ENCODE measurements at regions not wholly inside any gene's neighbourhood (a gene's known extent, or its start where the extent isn't known, plus 50 kb on each side); places are given as distances from the start of the nearest gene placed in this dataset.
"Not testable (repeated sequence)": the region's sequence is repeated elsewhere in the genome, so short reads cannot be mapped to it uniquely, and the experiment has no call there.

DNA sequence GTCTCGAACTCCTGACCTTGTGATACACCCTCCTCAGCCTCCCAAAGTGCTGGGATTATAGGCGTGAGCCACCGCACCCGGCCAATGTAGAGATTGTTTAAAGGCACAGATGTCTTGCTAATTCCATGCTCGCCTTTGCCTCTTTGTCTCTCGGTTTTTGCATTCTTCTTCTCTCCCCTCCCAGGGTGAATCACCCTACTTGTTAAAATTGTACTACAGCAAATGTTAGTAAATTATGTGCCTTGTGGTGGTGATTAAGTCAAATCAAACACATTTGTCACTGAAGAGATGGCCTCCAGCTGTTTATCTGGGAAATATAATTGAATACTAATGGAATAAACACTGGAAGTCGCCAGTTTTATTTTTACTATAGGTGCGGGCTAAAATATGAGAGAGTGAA, 384.4 kb upstream of the AUTS2 start:
- TF ChIP-seq, protein P1, sequence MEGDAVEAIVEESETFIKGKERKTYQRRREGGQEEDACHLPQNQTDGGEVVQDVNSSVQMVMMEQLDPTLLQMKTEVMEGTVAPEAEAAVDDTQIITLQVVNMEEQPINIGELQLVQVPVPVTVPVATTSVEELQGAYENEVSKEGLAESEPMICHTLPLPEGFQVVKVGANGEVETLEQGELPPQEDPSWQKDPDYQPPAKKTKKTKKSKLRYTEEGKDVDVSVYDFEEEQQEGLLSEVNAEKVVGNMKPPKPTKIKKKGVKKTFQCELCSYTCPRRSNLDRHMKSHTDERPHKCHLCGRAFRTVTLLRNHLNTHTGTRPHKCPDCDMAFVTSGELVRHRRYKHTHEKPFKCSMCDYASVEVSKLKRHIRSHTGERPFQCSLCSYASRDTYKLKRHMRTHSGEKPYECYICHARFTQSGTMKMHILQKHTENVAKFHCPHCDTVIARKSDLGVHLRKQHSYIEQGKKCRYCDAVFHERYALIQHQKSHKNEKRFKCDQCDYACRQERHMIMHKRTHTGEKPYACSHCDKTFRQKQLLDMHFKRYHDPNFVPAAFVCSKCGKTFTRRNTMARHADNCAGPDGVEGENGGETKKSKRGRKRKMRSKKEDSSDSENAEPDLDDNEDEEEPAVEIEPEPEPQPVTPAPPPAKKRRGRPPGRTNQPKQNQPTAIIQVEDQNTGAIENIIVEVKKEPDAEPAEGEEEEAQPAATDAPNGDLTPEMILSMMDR (IDR thresholded peaks at IDR 0.05) = no peak
- Histone ChIP-seq H3K36me3 (no peaks in the 10 kb centered on the region), H3K4me1 (peaks cover 0 to 16% (median 2%) of the 10 kb centered on the region in 4 donors), H3K27me3 (peaks cover 0 to 3% of the 10 kb centered on the region in 2 donors), H3K4me3 (no peak overlapping the region), H3K9me3 (no peaks in the 10 kb centered on the region), H3K27ac (no peak overlapping the region)
- DNase-seq = no peak
- intact Hi-C loops (cut with DNase I; ENCODE audit: low total_unique reads) = no loop called here

- H3K27ac ChIP-seq; H3K27me3 ChIP-seq; H3K4me3 ChIP-seq; H3K9me3 ChIP-seq; DNase-seq; intact Hi-C loops (cut with DNase I; ENCODE audit: low total_unique reads); H3K36me3 ChIP-seq: not testable (repeated sequence)
- H3K4me1 ChIP-seq = peaks cover 0 to 21% (median 3%) of the 10 kb centered on the region in 4 donors
These were observed 382.8 kb upstream of the AUTS2 start for GRCh38 chr7:69215516-69215915.

- no peak for DNase-seq
- Histone ChIP-seq H3K4me3 (no peak overlapping the region), H3K27ac (no peak overlapping the region), H3K9me3 (no peaks in the 10 kb centered on the region), H3K4me1 (peaks cover 0 to 21% (median 3%) of the 10 kb centered on the region in 4 donors), H3K36me3 (no peaks in the 10 kb centered on the region), H3K27me3 (peaks cover 0 to under 1% of the 10 kb centered on the region in 2 donors)
- TF ChIP-seq, protein P1 (IDR thresholded peaks at IDR 0.05) = no peak
- intact Hi-C loops (cut with DNase I; ENCODE audit: low total_unique reads) = no loop called here
These were observed 380.5 kb upstream of the AUTS2 start for GRCh38 chr7:69217516-69218350.

- no peak for DNase-seq
- Histone ChIP-seq H3K36me3 (no peaks in the 10 kb centered on the region), H3K4me1 (peaks cover 0 to 21% (median 3%) of the 10 kb centered on the region in 4 donors), H3K27ac (no peak overlapping the region), H3K4me3 (no peak overlapping the region), H3K27me3 (no peaks in the 10 kb centered on the region), H3K9me3 (no peaks in the 10 kb centered on the region)
- intact Hi-C loops (cut with DNase I; ENCODE audit: low total_unique reads) = no loop called here
- TF ChIP-seq, protein P1 (IDR thresholded peaks at IDR 0.05) = no peak
These were observed 379.7 kb upstream of the AUTS2 start for GRCh38 chr7:69218576-69218975.

DNA sequence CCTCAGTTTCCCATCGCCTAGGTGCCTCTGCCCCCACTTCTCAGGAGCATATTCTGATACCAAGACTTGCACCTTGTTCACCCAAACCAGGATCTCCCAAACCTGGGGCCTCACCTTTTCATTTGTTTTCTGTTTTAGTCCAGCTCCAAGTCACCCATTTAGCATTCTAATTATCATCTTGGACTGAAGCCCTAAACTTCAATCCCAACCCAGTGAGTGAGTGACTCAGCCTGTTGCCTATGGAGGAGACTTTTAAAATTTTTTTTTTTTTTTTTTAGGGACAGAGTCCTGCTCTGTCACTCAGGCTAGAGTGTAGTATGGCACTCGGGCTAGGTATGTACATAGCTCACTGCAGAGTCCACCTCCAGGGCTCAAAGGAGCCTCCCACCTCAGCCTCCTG, 378.9 kb upstream of the AUTS2 start:
- H3K9me3 ChIP-seq = no peaks in the 10 kb centered on the region
- no peak overlapping the region for H3K4me3 ChIP-seq
- peaks cover 0 to 21% (median 3%) of the 10 kb centered on the region in 4 donors for H3K4me1 ChIP-seq
- H3K36me3 ChIP-seq = no peaks in the 10 kb centered on the region
- intact Hi-C loops (cut with DNase I; ENCODE audit: low total_unique reads) = no loop called here
- TF ChIP-seq, protein P1 (IDR thresholded peaks at IDR 0.05) = no peak
- no peaks in the 10 kb centered on the region for H3K27me3 ChIP-seq
- no peak overlapping the region for H3K27ac ChIP-seq
- no peak for DNase-seq

GRCh38 chr7:69225259-69225943, 372.9 kb upstream of the AUTS2 start:
- H3K4me3 ChIP-seq = no peak overlapping the region
- intact Hi-C loops (cut with DNase I; ENCODE audit: low total_unique reads) = no loop called here
- DNase-seq = no peak
- TF ChIP-seq, protein P1 (IDR thresholded peaks at IDR 0.05) = no peak
- H3K36me3 ChIP-seq = no peaks in the 10 kb centered on the region
- no peaks in the 10 kb centered on the region for H3K27me3 ChIP-seq
- no peak overlapping the region for H3K27ac ChIP-seq
- H3K4me1 ChIP-seq = no peaks in the 10 kb centered on the region
- H3K9me3 ChIP-seq = no peaks in the 10 kb centered on the region
